ENCODE measurements at regions not wholly inside any gene's neighbourhood (a gene's known extent, or its start where the extent isn't known, plus 50 kb on each side); places are given as distances from the start of the nearest gene placed in this dataset.

DNA sequence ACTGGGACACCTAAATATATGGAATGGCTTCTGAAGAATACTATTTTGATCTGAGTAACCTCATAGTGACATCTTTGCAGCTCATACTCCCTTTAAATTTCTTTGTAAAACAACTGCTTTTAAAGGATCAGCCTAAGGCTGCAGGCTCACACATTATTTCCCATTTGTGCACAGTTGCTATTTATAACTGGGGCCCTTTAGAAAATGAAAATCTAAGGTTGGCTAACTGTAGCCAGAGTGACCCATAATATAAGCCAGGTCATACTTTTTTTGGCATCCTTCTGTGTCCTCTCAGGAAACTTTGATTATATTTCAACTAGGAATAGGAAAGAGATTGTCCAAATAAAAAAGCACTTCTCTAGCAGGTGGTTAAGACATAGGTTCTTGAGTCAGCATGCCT lies 123.6 kb upstream of the RASGEF1B start:
- Histone ChIP-seq H3K9me3 (ENCODE audit: insufficient read depth in 2 of 2, low read depth in 1 of 2, low read length in 1 of 2) (no peaks in the 10 kb centered on the region; a peak in 1 of 4 replicates), H3K36me3 (ENCODE audit: control insufficient read depth in 2 of 4, insufficient read depth in 4 of 4, low read length in 3 of 4) (no peaks in the 10 kb centered on the region), H2BK20ac (ENCODE audit: low read length) (no peak overlapping the region), H3K27ac (ENCODE audit: low read depth, low read length) (no peak overlapping the region), H2BK15ac (ENCODE audit: low read length) (no peak overlapping the region), H2BK5ac (ENCODE audit: low read depth, low read length) (no peak overlapping the region), H3K18ac (ENCODE audit: extremely low read depth, low read length) (no peak overlapping the region), H3K14ac (ENCODE audit: insufficient read length) (no peak overlapping the region), H4K91ac (replicated peaks; ENCODE audit: insufficient read length, low read length) (no peak overlapping the region), H3K9ac (replicated peaks in 1 of 4; ENCODE audit: extremely low read depth in 1 of 4, low read depth in 3 of 4, low read length in 3 of 4) (no peak overlapping the region), H4K20me1 (replicated peaks in 1 of 2; ENCODE audit: control insufficient read depth in 1 of 2, insufficient read depth in 2 of 2, low read length in 2 of 2) (no peaks in the 10 kb centered on the region), H3K23ac (ENCODE audit: insufficient read length) (no peak overlapping the region), H2AK5ac (ENCODE audit: low read depth, low read length) (no peak overlapping the region), H3K79me1 (ENCODE audit: low read depth, low read length) (no peaks in the 10 kb centered on the region), H3K27me3 (replicated peaks in 1 of 4; ENCODE audit: control insufficient read depth in 3 of 4, extremely low read depth in 1 of 4, insufficient read depth in 3 of 4, low read length in 3 of 4) (no peaks in the 10 kb centered on the region), H4K8ac (ENCODE audit: extremely low read depth, insufficient read depth, low read length) (no peak overlapping the region), H3K4me1 (replicated peaks in 1 of 4; ENCODE audit: control insufficient read depth in 3 of 4, insufficient read depth in 4 of 4, low read length in 3 of 4) (peaks cover 0 to 4% (median 0%) of the 10 kb centered on the region in 4 experiments; a peak in 1 of 7 replicates), H3K79me2 (ENCODE audit: control insufficient read depth in 1 of 2, insufficient read depth in 2 of 2, low read length in 2 of 2) (no peaks in the 10 kb centered on the region), H2AFZ (ENCODE audit: low read length) (no peak overlapping the region), H2BK120ac (replicated peaks; ENCODE audit: low read depth, low read length) (no peak overlapping the region), H3K4me3 (ENCODE audit: extremely low read depth in 1 of 4, insufficient read depth in 2 of 4, low read depth in 3 of 4, low read length in 4 of 4) (no peak overlapping the region), H3K4me2 (ENCODE audit: insufficient read depth in 1 of 2, low read depth in 2 of 2, low read length in 2 of 2) (no peak overlapping the region), H3K56ac (replicated peaks; ENCODE audit: insufficient read length, low read depth, low read length) (no peak overlapping the region), H3K4ac (replicated peaks; ENCODE audit: insufficient read length, low read depth, low read length) (no peak overlapping the region), H4K5ac (ENCODE audit: insufficient read length, low read depth, low read length) (no peak overlapping the region), H2BK12ac (ENCODE audit: low read depth, low read length) (no peak overlapping the region), H3K23me2 (ENCODE audit: low read depth, low read length) (no peaks in the 10 kb centered on the region)
- no peak for DNase-seq (ENCODE audit: low read depth in 1 of 2, low spot score in 2 of 2)
- ChIA-PET POLR2A (ENCODE audit: partially characterized antibody) (no interaction called here), CTCF (ENCODE audit: partially characterized antibody) (interaction anchor here (0.9 kb wide), 1 partner anchor 189 kb away, joined by 3 read pairs; no protein-coding TSS in a partner anchor)
- FAIRE-seq, result no peak
- no peak for TF ChIP-seq TAF7 (optimal IDR thresholded peaks at IDR 0.05; ENCODE audit: borderline replicate concordance, low read depth, low read length)
- no peak for TF ChIP-seq GTF2F1 (IDR thresholded peaks at IDR 0.05; ENCODE audit: borderline replicate concordance, low read depth, low read length)

All from H1 (cell line).